ENCODE measurements at regions not wholly inside any gene's neighbourhood (a gene's known extent, or its start where the extent isn't known, plus 50 kb on each side); places are given as distances from the start of the nearest gene placed in this dataset.

DNA sequence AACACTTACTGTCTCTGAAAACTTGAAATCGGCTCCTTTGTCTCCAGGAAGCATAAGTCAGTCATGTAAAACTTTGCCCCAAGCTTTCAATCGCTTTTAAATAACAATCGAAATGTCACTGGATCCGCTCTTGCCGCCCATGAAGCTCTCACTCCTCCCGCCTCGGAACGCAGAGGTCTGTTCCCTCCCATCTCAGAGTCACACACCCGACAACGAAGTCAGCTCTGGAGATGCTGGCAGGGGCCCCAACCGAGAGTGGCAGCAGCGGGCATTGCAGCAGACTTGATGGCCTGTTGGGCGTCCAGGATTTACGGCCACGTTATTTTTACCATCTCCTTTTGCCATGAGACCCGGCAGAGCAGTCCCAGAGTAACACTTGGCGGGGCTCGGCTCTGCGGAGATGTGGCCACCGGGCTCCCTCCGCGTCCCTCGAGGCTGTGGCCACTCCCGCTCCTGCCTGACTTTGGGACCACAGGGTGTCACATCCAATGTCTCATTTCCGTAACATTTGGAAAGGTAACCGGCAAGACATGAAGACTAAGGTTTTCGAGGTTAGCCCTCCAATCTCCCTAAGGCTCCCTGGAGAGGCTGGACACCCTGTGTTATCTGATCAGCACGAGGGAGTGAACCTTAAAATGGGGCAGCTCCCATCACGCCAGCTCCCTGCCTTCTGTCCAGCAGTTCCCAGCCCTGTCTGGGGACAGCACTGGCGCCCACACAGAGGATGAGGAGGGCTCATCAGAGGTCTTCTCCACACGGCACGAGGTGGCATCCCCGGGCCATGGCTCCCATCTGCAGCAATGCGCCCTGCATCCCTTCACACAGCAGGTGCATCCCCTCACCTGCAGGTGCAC is 62.8 kb upstream of the ADGRA1 start:
- H3K27me3 ChIP-seq = no peaks in the 10 kb centered on the region
- intact Hi-C loops (cut with DNase I) = no loop called here

DNA sequence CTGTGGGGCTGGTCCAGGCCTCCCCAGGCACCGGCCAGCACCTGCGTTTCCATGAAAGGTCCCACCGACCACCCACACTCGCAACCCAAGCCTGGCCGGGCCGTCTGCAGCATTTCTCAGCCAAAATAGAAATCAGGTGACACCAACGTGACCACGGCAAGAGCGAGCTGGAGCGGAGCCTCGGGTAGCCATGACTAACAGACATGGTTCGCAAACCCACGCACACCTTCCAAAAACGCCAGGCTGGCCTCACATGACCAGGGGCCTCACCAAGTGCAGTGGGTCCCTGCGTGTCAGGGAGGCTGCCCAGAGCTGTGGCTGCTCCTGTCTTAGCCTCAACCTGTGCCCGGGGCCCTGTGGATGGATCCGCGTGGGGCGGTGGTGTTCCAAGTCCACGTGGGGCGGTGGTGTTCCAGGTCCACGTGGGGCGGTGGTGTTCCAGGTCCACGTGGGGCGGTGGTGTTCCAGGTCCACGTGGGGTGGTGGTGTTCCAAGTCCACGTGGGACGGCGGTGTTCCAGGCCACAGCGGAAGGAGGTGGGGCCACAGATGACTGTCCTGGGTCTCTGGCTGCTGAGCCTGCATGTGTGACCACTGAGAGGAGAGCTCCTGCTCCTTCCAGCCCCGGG is 64.4 kb upstream of the ADGRA1 start:
- intact Hi-C loops (cut with DNase I) = no loop called here
- TF ChIP-seq POLR2A (IDR thresholded peaks at IDR 0.05) = no peak
- TF ChIP-seq, protein P1, sequence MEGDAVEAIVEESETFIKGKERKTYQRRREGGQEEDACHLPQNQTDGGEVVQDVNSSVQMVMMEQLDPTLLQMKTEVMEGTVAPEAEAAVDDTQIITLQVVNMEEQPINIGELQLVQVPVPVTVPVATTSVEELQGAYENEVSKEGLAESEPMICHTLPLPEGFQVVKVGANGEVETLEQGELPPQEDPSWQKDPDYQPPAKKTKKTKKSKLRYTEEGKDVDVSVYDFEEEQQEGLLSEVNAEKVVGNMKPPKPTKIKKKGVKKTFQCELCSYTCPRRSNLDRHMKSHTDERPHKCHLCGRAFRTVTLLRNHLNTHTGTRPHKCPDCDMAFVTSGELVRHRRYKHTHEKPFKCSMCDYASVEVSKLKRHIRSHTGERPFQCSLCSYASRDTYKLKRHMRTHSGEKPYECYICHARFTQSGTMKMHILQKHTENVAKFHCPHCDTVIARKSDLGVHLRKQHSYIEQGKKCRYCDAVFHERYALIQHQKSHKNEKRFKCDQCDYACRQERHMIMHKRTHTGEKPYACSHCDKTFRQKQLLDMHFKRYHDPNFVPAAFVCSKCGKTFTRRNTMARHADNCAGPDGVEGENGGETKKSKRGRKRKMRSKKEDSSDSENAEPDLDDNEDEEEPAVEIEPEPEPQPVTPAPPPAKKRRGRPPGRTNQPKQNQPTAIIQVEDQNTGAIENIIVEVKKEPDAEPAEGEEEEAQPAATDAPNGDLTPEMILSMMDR (IDR thresholded peaks at IDR 0.05) = no peak
- TF ChIP-seq POLR2AphosphoS5 (IDR thresholded peaks at IDR 0.05; ENCODE audit: insufficient read depth in 1 of 2, low read depth in 1 of 2) = no peak

More for the DNA sequence above, 62.8 kb upstream of the ADGRA1 start:
- Histone ChIP-seq H3K27ac (no peak overlapping the region), H3K4me1 (no peaks in the 10 kb centered on the region), H3K36me3 (no peaks in the 10 kb centered on the region), H3K9me3 (no peaks in the 10 kb centered on the region), H3K4me3 (no peak overlapping the region)
- DNase-seq (ENCODE audit: extremely low spot score in 2 of 2) = no peak
- TF ChIP-seq POLR2AphosphoS5 (IDR thresholded peaks at IDR 0.05; ENCODE audit: insufficient read depth in 1 of 2, low read depth in 1 of 2) (no peak), POLR2A (IDR thresholded peaks at IDR 0.05) (no peak)
- TF ChIP-seq, protein P1 (IDR thresholded peaks at IDR 0.05) = no peak

DNA sequence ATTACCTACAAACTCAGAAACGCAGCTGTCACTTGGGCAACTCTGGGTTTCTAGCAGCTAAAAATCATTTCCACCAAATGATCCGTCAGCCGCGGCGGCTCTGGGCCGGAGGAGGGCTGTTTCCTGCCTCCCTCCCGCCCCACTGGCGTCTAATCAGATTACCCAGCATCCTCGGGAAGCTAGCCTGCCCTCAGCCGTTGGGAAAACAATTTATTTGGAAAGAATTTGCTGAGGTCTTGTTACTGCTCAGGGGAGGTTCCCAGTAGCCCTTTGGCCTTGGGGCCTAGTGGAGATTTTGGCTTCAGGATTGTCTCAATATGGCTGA is 65.0 kb upstream of the ADGRA1 start:
- Histone ChIP-seq H3K4me1 (no peaks in the 10 kb centered on the region), H3K36me3 (no peaks in the 10 kb centered on the region), H3K9me3 (no peaks in the 10 kb centered on the region), H3K27ac (no peak overlapping the region), H3K27me3 (no peaks in the 10 kb centered on the region), H3K4me3 (no peak overlapping the region)
- TF ChIP-seq, protein P1 (IDR thresholded peaks at IDR 0.05) = no peak
- TF ChIP-seq POLR2AphosphoS5 (IDR thresholded peaks at IDR 0.05; ENCODE audit: insufficient read depth in 1 of 2, low read depth in 1 of 2) = no peak
- no peak for TF ChIP-seq POLR2A (IDR thresholded peaks at IDR 0.05)
- intact Hi-C loops (cut with DNase I) = no loop called here
- DNase-seq (ENCODE audit: extremely low spot score in 2 of 2) = no peak

More for the DNA sequence above, 64.4 kb upstream of the ADGRA1 start:
- Histone ChIP-seq H3K36me3 (no peaks in the 10 kb centered on the region), H3K27me3 (no peaks in the 10 kb centered on the region), H3K27ac (no peak overlapping the region), H3K4me1 (no peaks in the 10 kb centered on the region), H3K4me3 (no peak overlapping the region), H3K9me3 (no peaks in the 10 kb centered on the region)
- no peak for DNase-seq (ENCODE audit: extremely low spot score in 2 of 2)

DNA sequence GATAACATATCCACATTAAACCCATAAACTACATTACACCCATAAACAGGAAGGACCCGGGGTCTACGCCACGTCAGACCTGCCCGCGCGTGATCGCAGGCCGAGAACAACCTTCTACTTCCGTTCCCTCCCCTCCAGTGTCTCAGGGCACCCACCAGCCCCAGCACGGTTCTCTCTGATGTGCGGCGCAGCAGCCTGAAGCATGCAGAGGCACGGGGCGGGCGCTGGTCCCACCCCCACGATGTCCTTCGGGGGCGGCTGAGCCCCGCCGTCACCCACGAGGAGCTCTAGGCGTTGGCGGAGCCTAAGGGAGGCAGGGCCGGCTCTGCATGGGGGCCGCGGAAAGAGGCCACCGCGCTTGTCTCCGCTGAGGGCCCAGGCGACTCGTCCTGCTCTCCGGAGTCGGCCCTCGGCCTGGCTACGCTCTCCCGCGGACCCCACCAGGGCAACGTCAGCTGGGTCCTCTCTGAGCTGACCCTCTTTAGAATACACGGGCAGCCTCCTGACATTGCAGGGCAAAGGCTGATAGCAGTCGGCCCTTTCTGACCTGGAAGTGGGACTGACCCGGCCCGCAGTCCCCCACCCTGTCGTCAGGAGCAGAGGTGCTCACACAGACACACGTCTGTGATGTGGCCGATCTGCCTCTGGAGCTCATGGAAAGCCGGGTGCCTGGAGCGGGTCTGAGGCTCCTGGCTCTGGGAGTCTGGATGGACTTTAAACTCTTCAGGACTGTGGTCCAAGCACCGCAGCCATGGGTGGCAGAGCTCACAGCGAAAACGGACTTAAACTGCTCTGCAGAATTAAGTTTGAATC is 65.6 kb upstream of the ADGRA1 start:
- no peak for TF ChIP-seq POLR2AphosphoS5 (IDR thresholded peaks at IDR 0.05; ENCODE audit: insufficient read depth in 1 of 2, low read depth in 1 of 2)
- TF ChIP-seq POLR2A (IDR thresholded peaks at IDR 0.05) = no peak
- TF ChIP-seq, protein P1 (IDR thresholded peaks at IDR 0.05) = no peak
- no peak for DNase-seq (ENCODE audit: extremely low spot score in 2 of 2)
- no peaks in the 10 kb centered on the region for H3K27me3 ChIP-seq
- H3K4me3 ChIP-seq = no peak overlapping the region
- no peak overlapping the region for H3K27ac ChIP-seq
- no peaks in the 10 kb centered on the region for H3K4me1 ChIP-seq
- intact Hi-C loops (cut with DNase I) = no loop called here
- no peaks in the 10 kb centered on the region for H3K36me3 ChIP-seq
- no peaks in the 10 kb centered on the region for H3K9me3 ChIP-seq
